GM13976 (cell line): ENCODE measurements at regions not wholly inside any gene's neighbourhood (a gene's known extent, or its start where the extent isn't known, plus 50 kb on each side); places are given as distances from the start of the nearest gene placed in this dataset.

Source experiments
- DNase-seq: peaks from one replicate; pipeline ENCODE4 v3.0.0; 2012; ENCODE audit warnings: low spot score
- in situ Hi-C: fragments of 300-500 bp; cut with MboI; formaldehyde crosslinking; loops from one replicate; pipeline ENCODE4 v1.12.0; 2022; ENCODE audit warnings: low sequenced_read_pairs, mixed read lengths, inconsistent platforms; ENCODE audit not compliant: unreplicated experiment
- TF ChIP-seq, protein P1 (sequence below): IDR thresholded peaks from 2 replicates; pipeline ENCODE4 v1.5.1; 2012; ENCODE audit warnings: borderline replicate concordance, mild to moderate bottlenecking; ENCODE audit not compliant: insufficient read depth; ENCODE audit errors: extremely low read depth, missing control alignments, control extremely low read depth

DNA sequence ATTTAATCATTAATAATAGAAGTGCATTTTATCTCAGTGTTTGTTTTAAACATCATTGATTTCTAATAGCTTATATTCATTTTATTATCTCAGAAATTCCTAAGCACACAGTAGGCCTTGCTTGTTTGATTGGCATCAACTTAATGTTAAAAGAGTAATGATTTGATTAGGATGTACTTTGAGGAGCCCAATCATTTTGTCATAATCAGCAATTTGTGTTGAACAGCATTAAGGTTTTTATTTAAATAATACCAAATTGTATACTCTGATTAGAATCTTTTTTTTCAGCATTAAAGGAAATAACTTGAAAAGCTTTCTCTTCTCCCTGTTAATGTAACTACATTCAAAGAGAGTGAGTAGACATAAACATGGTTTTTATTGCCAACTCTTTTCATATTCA, 2262.0 kb upstream of the TENM3 start:
- TF ChIP-seq, protein P1, sequence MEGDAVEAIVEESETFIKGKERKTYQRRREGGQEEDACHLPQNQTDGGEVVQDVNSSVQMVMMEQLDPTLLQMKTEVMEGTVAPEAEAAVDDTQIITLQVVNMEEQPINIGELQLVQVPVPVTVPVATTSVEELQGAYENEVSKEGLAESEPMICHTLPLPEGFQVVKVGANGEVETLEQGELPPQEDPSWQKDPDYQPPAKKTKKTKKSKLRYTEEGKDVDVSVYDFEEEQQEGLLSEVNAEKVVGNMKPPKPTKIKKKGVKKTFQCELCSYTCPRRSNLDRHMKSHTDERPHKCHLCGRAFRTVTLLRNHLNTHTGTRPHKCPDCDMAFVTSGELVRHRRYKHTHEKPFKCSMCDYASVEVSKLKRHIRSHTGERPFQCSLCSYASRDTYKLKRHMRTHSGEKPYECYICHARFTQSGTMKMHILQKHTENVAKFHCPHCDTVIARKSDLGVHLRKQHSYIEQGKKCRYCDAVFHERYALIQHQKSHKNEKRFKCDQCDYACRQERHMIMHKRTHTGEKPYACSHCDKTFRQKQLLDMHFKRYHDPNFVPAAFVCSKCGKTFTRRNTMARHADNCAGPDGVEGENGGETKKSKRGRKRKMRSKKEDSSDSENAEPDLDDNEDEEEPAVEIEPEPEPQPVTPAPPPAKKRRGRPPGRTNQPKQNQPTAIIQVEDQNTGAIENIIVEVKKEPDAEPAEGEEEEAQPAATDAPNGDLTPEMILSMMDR: no peak
- in situ Hi-C loops: no loop called here
- DNase-seq: no peak

DNA sequence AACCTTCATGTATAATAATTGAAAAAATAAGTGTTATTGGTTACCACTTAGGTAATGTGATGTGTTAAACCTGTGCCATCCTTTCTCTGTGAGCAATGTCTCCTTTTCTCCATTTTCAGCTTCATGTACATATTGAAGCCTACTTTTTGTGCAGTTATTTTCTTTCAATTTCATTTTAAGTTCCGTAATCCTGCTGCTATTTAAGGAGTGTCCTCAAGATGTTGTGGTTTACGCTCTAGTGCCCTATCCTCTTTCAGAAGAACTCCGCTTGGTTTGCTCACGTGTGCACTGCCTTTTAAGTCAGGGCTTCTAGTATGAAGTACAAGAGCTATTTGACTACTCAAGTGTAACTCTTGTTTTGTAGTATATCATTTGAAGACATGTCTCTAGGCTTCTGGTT, 2253.2 kb upstream of the TENM3 start:
- in situ Hi-C loops: no loop called here
- peak; percentile 34 for DNase-seq
- TF ChIP-seq, protein P1: no peak

DNA sequence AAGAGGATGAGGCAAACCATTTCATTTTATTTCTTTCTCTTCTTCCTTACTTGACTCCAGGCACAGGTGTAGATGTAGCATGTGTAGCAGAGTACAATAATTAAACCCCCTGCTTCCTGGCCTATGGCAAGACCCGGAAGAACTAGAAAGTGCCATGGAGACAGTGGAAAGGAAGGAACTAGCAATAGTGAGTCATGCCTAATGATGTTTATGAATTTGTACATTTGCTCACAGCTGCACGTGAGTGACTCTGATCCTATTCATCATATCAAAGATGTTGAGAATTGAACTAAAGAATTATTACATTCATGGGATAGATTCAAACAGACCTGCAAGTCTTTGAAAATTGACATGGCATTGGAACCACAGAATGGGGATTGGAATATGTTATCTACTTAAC, 2233.9 kb upstream of the TENM3 start:
- TF ChIP-seq, protein P1: no peak
- DNase-seq: no peak
- in situ Hi-C loops: no loop called here

DNA sequence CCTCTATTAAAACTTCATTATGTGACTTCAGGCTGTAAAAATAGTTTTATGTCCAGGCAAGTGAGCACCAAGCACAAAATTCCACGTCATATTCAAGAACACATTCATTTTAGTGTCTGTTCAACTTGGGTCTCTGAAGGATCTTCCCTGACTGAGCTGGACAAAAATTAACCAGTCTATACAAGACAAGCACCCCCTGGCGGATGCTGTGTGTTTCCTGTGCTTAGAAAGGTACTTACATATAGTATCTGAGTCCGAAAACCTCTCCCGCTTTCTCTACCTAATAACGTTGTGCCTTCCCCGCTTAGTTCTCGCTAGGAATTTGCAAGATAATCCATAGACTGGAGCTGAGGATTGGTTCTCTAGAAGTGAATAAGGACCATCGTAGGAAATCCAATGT, 2214.5 kb upstream of the TENM3 start:
- in situ Hi-C loops: no loop called here
- DNase-seq: no peak
- TF ChIP-seq, protein P1: peak; percentile 39

DNA sequence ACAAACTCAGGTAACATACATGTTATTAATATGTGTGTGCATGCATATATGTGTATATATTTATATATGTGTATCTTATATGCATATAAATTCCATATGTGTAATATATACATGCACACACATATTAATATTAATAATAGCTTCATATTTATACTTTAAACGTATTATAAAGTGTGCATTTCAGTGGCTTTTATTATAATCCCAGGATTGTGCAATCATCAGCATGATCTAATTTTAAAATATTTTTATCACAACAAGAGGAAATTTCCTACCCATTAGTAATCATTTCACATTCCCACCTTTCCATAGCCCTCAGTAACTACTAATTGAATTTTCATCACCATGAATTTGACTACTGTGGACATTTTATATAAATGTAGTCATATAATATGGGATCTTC, 2211.9 kb upstream of the TENM3 start:
- TF ChIP-seq, protein P1: no peak
- DNase-seq: no peak
- in situ Hi-C loops: no loop called here

DNA sequence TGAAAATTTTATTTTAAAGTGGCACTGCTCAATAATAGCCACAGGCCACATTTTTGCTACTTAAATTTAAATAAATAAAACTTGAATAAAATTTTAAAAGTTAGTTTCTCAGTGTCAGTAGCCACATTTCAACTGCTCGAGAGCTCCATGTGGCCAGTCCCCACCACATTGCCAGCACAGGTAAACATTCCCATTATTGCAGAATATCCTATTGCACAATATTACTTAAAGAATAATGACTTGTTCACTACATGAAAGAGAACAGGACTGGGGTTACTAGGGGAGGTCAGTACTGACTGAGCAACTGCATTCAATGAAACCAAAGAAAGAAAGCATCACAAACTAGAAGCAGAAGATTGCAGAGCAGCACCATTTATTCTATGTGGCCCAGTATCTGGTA, 2201.6 kb upstream of the TENM3 start:
- TF ChIP-seq, protein P1: no peak
- in situ Hi-C loops: no loop called here
- no peak for DNase-seq

DNA sequence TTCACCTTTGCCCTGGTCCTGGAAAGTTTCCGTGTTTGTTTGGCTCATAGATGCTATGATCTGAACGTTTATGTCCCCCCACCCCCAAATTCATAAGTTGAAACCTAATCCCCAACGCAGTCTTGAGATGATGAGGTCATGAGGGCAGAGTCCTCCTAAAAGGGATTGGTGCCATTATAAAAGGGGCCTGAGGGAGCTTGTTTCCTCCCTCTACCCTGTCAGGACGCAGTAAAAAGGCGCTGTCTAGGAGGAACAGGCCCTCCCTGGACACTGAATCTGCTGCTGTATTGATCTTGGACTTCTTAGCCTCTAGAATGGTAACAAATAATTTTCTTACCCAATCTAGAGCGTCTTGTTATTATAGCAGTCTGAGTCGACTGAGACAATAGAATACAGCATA, 2190.6 kb upstream of the TENM3 start:
- no peak for DNase-seq
- TF ChIP-seq, protein P1: no peak
- in situ Hi-C loops: loop anchor here (25.0 kb wide), 1 partner anchor 610 kb away; no protein-coding TSS in a partner anchor
